GM23338 (cell line): ENCODE measurements at regions not wholly inside any gene's neighbourhood (a gene's known extent, or its start where the extent isn't known, plus 50 kb on each side); places are given as distances from the start of the nearest gene placed in this dataset.

Source experiments
- ATAC-seq: fragments of 200-7000 bp; cut with Tn5 transposase; 3 replicates; pipeline ENCODE4 v1.9.1; 2020
- DNase-seq: peaks from one replicate; pipeline ENCODE4 v3.0.0-alpha.2; 2015; ENCODE audit warnings: low spot score
- H2AFZ ChIP-seq: fragments of 200-600 bp; sonication (generic); 2 replicates; pipeline ENCODE4 v1.8.0; 2016; ENCODE audit warnings: antibody characterized with exemption, mild to moderate bottlenecking, moderate library complexity
- H3F3A ChIP-seq: fragments of 200-600 bp; sonication (generic); replicated peaks from 2 replicates; pipeline ENCODE4 v1.8.0; 2017; ENCODE audit warnings: antibody characterized with exemption, mixed run types, low read depth
- H3K27ac ChIP-seq: fragments of 200-600 bp; sonication (generic); 2 replicates; pipeline ENCODE4 v1.6.1; 2016; ENCODE audit warnings: low read depth
- H3K27me3 ChIP-seq: fragments of 200-600 bp; sonication (generic); 2 replicates; pipeline ENCODE4 v1.8.0; 2016; ENCODE audit warnings: mild to moderate bottlenecking, mixed run types, moderate library complexity; ENCODE audit not compliant: insufficient read depth
- H3K36me3 ChIP-seq: fragments of 200-600 bp; sonication (generic); 2 replicates; pipeline ENCODE4 v1.8.0; 2016; ENCODE audit warnings: mild to moderate bottlenecking; ENCODE audit not compliant: insufficient read depth
- H3K4me1 ChIP-seq: fragments of 200-600 bp; sonication (generic); 2 replicates; pipeline ENCODE4 v1.8.0; 2016; ENCODE audit warnings: mild to moderate bottlenecking, moderate library complexity; ENCODE audit not compliant: insufficient read depth
- H3K4me2 ChIP-seq: fragments of 200-600 bp; sonication (generic); 2 replicates; pipeline ENCODE4 v1.7.1; 2017; ENCODE audit warnings: mixed run types
- H3K4me3 ChIP-seq: fragments of 200-600 bp; sonication (generic); 2 replicates; pipeline ENCODE4 v1.6.1; 2016; ENCODE audit warnings: mixed run types
- H3K79me2 ChIP-seq: fragments of 200-600 bp; sonication (generic); replicated peaks from 2 replicates; pipeline ENCODE4 v1.8.0; 2017; ENCODE audit warnings: mild to moderate bottlenecking; ENCODE audit not compliant: insufficient read depth
- H3K9me2 ChIP-seq: fragments of 200-600 bp; sonication (generic); 2 replicates; pipeline ENCODE4 v1.8.0; 2017; ENCODE audit not compliant: insufficient read depth
- H4K20me1 ChIP-seq: fragments of 200-600 bp; sonication (generic); replicated peaks from 2 replicates; pipeline ENCODE4 v1.8.0; 2017; ENCODE audit warnings: mild to moderate bottlenecking; ENCODE audit not compliant: insufficient read depth
- H3K27ac Mint-ChIP-seq: 2 replicates; pipeline ENCODE4 v1.8.0; 2020; ENCODE audit warnings: inconsistent platforms, mild to moderate bottlenecking, moderate library complexity, mixed read lengths
- H3K27me3 Mint-ChIP-seq: 3 replicates; pipeline ENCODE4 v1.8.0; 2022; ENCODE audit warnings: low read depth, mild to moderate bottlenecking, moderate library complexity, mixed read lengths, inconsistent platforms; ENCODE audit not compliant: insufficient read depth, poor library complexity
- H3K36me3 Mint-ChIP-seq: 3 replicates; pipeline ENCODE4 v1.8.0; 2021; ENCODE audit warnings: low read depth, mild to moderate bottlenecking, inconsistent platforms, moderate library complexity, mixed read lengths
- H3K4me1 Mint-ChIP-seq: 3 replicates; pipeline ENCODE4 v1.8.0; 2020; ENCODE audit warnings: mild to moderate bottlenecking, inconsistent platforms, mixed read lengths
- H3K4me3 Mint-ChIP-seq: 3 replicates; pipeline ENCODE4 v1.8.0; 2021; ENCODE audit warnings: moderate library complexity, mild to moderate bottlenecking, inconsistent platforms, mixed read lengths
- H3K9me3 Mint-ChIP-seq: 3 replicates; pipeline ENCODE4 v1.8.0; 2020; ENCODE audit warnings: moderate library complexity, mild to moderate bottlenecking, inconsistent platforms, mixed read lengths
- CREB1 ChIP-seq: fragments of 250-450 bp; sonication (Bioruptor Pico); IDR thresholded peaks from 2 replicates; pipeline ENCODE4 v1.5.0; 2020; ENCODE audit warnings: low read depth, mild to moderate bottlenecking, moderate library complexity
- EZH2phosphoT487 ChIP-seq: fragments of 200-600 bp; sonication (generic); IDR thresholded peaks from one replicate; pipeline ENCODE4 v1.8.1; 2018; ENCODE audit warnings: antibody characterized with exemption; ENCODE audit not compliant: unreplicated experiment
- JUNB ChIP-seq: IDR thresholded peaks from one replicate; pipeline ENCODE4 v1.6.1; 2016; ENCODE audit warnings: antibody characterized with exemption; ENCODE audit not compliant: unreplicated experiment
- NANOG ChIP-seq: IDR thresholded peaks from 2 replicates; pipeline ENCODE4 v1.6.1; 2016; ENCODE audit warnings: antibody characterized with exemption, borderline replicate concordance
- POLR2AphosphoS5 ChIP-seq: IDR thresholded peaks from 2 replicates; pipeline ENCODE4 v1.6.1; 2016; ENCODE audit warnings: antibody characterized with exemption, low read depth
- STAT1 ChIP-seq: IDR thresholded peaks from one replicate; pipeline ENCODE4 v1.6.1; 2016; ENCODE audit warnings: antibody characterized with exemption; ENCODE audit not compliant: unreplicated experiment
- ZNF331 ChIP-seq: fragments of 250-450 bp; sonication (Bioruptor Pico); IDR thresholded peaks from 2 replicates; pipeline ENCODE4 v1.5.0; 2020; ENCODE audit warnings: low read depth, mild to moderate bottlenecking, moderate library complexity
- TF ChIP-seq, protein P1 (sequence below): IDR thresholded peaks from one replicate; pipeline ENCODE4 v1.6.1; 2018; ENCODE audit warnings: antibody characterized with exemption; ENCODE audit not compliant: unreplicated experiment
- TF ChIP-seq, protein P2 (sequence below): IDR thresholded peaks from 2 replicates; pipeline ENCODE4 v1.6.1; 2016; ENCODE audit warnings: antibody characterized with exemption
- TF ChIP-seq, protein P3 (sequence below): fragments of 250-450 bp; sonication (Bioruptor Pico); IDR thresholded peaks from 2 replicates; pipeline ENCODE4 v1.5.0; 2020; ENCODE audit warnings: mild to moderate bottlenecking, moderate library complexity

DNA sequence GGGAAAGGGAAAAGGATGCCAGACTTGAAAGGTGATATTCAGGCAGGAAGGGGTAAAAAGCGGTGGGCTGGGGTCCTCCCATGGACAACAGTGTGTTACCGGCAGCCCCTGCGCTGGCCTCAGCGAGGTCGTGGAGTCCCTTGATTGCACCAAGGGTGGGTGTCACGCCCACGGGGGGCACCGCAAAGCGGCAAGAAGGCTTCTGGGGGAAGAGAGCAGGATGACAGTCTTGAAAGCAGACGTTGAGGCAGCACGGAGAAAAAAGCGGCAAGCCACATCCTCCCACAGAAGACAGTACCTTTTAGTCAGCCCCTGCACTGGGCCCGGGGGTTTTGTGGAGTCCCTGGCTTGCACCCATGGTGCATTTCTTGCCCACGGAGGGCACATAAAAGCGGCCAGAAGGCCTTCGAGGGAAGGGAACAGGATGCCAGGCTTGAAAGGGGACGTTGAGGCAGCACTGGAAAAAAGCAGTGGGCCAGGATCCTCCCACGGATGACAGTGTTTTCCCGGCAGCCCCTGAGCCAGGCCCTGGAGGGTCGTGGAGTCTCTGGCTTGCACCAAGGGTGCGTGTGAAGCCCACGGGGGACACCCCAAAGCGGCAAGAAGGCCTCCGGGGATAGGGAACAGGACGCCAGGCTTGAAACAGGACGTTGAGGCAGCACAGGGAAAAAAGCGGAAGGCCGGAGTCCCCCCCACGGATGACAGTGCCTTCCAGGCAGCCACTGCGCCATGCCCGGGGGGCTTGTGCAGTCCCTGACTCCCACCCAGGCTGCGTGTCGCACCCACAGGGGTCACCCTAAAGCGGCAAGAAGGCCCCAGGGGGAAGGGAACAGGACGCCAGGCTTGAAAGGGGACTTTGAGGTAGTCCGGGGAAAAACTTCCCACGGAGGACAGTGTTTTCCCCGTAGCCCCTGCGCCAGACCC, 162.2 kb upstream of the ALG10B start:
- H3K9me3 Mint-ChIP-seq = peaks cover 98% of the 10 kb centered on the region
- Histone ChIP-seq H3K4me1 (no peaks in the 10 kb centered on the region), H3K36me3 (no peaks in the 10 kb centered on the region), H3K27ac (no peak overlapping the region), H3K9me2 (no peaks in the 10 kb centered on the region), H3K4me3 (no peak overlapping the region), H4K20me1 (no peaks in the 10 kb centered on the region), H3F3A (no peaks in the 10 kb centered on the region), H2AFZ (no peak overlapping the region), H3K4me2 (no peak overlapping the region), H3K79me2 (no peaks in the 10 kb centered on the region), H3K27me3 (no peaks in the 10 kb centered on the region)
- H3K4me3 Mint-ChIP-seq = no peak overlapping the region
- peaks cover 7% of the 10 kb centered on the region for H3K27me3 Mint-ChIP-seq
- no peak for TF ChIP-seq NANOG
- no peak for TF ChIP-seq POLR2AphosphoS5
- TF ChIP-seq, protein P1, sequence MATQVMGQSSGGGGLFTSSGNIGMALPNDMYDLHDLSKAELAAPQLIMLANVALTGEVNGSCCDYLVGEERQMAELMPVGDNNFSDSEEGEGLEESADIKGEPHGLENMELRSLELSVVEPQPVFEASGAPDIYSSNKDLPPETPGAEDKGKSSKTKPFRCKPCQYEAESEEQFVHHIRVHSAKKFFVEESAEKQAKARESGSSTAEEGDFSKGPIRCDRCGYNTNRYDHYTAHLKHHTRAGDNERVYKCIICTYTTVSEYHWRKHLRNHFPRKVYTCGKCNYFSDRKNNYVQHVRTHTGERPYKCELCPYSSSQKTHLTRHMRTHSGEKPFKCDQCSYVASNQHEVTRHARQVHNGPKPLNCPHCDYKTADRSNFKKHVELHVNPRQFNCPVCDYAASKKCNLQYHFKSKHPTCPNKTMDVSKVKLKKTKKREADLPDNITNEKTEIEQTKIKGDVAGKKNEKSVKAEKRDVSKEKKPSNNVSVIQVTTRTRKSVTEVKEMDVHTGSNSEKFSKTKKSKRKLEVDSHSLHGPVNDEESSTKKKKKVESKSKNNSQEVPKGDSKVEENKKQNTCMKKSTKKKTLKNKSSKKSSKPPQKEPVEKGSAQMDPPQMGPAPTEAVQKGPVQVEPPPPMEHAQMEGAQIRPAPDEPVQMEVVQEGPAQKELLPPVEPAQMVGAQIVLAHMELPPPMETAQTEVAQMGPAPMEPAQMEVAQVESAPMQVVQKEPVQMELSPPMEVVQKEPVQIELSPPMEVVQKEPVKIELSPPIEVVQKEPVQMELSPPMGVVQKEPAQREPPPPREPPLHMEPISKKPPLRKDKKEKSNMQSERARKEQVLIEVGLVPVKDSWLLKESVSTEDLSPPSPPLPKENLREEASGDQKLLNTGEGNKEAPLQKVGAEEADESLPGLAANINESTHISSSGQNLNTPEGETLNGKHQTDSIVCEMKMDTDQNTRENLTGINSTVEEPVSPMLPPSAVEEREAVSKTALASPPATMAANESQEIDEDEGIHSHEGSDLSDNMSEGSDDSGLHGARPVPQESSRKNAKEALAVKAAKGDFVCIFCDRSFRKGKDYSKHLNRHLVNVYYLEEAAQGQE = no peak
- TF ChIP-seq, protein P2, sequence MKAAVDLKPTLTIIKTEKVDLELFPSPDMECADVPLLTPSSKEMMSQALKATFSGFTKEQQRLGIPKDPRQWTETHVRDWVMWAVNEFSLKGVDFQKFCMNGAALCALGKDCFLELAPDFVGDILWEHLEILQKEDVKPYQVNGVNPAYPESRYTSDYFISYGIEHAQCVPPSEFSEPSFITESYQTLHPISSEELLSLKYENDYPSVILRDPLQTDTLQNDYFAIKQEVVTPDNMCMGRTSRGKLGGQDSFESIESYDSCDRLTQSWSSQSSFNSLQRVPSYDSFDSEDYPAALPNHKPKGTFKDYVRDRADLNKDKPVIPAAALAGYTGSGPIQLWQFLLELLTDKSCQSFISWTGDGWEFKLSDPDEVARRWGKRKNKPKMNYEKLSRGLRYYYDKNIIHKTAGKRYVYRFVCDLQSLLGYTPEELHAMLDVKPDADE = no peak
- no peak for TF ChIP-seq ZNF331
- no peak for TF ChIP-seq STAT1
- TF ChIP-seq JUNB = no peak
- H3K36me3 Mint-ChIP-seq = peaks cover 38% of the 10 kb centered on the region
- H3K4me1 Mint-ChIP-seq = no peaks in the 10 kb centered on the region
- no peak overlapping the region for H3K27ac Mint-ChIP-seq
- ATAC-seq (no peak), DNase-seq (no peak)

DNA sequence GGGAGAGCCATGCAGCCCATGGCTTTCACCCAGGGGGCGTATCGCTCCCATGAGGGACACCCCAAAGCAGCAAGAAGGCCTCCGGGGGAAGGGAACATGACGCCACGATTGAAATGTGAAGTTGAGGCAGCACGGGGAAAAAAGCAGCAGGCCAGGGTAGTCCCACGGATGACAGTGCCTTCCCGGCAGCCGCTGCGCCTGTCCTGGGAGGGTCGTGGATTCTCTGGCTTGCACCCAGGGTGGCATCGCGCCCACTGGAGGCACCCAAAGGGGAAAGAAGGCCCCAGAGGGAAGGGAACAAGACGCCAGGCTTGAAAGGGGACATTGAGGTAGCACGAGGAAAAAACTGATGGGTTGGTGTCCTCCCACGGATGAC, 161.6 kb upstream of the ALG10B start:
- Histone ChIP-seq H3K79me2 (no peaks in the 10 kb centered on the region), H3F3A (no peaks in the 10 kb centered on the region), H4K20me1 (no peaks in the 10 kb centered on the region), H3K36me3 (no peaks in the 10 kb centered on the region), H3K4me2 (no peak overlapping the region), H3K9me2 (no peaks in the 10 kb centered on the region), H2AFZ (no peak overlapping the region), H3K27ac (no peak overlapping the region), H3K4me1 (no peaks in the 10 kb centered on the region), H3K4me3 (no peak overlapping the region), H3K27me3 (no peaks in the 10 kb centered on the region)
- Mint-ChIP-seq H3K4me3 (no peak overlapping the region), H3K36me3 (peaks cover 38% of the 10 kb centered on the region), H3K9me3 (peaks cover 98% of the 10 kb centered on the region), H3K27ac (no peak overlapping the region), H3K4me1 (no peaks in the 10 kb centered on the region), H3K27me3 (peaks cover 7% of the 10 kb centered on the region)
- no peak for ATAC-seq
- DNase-seq = no peak
- TF ChIP-seq, protein P2 = no peak
- no peak for TF ChIP-seq EZH2phosphoT487
- TF ChIP-seq, protein P3, sequence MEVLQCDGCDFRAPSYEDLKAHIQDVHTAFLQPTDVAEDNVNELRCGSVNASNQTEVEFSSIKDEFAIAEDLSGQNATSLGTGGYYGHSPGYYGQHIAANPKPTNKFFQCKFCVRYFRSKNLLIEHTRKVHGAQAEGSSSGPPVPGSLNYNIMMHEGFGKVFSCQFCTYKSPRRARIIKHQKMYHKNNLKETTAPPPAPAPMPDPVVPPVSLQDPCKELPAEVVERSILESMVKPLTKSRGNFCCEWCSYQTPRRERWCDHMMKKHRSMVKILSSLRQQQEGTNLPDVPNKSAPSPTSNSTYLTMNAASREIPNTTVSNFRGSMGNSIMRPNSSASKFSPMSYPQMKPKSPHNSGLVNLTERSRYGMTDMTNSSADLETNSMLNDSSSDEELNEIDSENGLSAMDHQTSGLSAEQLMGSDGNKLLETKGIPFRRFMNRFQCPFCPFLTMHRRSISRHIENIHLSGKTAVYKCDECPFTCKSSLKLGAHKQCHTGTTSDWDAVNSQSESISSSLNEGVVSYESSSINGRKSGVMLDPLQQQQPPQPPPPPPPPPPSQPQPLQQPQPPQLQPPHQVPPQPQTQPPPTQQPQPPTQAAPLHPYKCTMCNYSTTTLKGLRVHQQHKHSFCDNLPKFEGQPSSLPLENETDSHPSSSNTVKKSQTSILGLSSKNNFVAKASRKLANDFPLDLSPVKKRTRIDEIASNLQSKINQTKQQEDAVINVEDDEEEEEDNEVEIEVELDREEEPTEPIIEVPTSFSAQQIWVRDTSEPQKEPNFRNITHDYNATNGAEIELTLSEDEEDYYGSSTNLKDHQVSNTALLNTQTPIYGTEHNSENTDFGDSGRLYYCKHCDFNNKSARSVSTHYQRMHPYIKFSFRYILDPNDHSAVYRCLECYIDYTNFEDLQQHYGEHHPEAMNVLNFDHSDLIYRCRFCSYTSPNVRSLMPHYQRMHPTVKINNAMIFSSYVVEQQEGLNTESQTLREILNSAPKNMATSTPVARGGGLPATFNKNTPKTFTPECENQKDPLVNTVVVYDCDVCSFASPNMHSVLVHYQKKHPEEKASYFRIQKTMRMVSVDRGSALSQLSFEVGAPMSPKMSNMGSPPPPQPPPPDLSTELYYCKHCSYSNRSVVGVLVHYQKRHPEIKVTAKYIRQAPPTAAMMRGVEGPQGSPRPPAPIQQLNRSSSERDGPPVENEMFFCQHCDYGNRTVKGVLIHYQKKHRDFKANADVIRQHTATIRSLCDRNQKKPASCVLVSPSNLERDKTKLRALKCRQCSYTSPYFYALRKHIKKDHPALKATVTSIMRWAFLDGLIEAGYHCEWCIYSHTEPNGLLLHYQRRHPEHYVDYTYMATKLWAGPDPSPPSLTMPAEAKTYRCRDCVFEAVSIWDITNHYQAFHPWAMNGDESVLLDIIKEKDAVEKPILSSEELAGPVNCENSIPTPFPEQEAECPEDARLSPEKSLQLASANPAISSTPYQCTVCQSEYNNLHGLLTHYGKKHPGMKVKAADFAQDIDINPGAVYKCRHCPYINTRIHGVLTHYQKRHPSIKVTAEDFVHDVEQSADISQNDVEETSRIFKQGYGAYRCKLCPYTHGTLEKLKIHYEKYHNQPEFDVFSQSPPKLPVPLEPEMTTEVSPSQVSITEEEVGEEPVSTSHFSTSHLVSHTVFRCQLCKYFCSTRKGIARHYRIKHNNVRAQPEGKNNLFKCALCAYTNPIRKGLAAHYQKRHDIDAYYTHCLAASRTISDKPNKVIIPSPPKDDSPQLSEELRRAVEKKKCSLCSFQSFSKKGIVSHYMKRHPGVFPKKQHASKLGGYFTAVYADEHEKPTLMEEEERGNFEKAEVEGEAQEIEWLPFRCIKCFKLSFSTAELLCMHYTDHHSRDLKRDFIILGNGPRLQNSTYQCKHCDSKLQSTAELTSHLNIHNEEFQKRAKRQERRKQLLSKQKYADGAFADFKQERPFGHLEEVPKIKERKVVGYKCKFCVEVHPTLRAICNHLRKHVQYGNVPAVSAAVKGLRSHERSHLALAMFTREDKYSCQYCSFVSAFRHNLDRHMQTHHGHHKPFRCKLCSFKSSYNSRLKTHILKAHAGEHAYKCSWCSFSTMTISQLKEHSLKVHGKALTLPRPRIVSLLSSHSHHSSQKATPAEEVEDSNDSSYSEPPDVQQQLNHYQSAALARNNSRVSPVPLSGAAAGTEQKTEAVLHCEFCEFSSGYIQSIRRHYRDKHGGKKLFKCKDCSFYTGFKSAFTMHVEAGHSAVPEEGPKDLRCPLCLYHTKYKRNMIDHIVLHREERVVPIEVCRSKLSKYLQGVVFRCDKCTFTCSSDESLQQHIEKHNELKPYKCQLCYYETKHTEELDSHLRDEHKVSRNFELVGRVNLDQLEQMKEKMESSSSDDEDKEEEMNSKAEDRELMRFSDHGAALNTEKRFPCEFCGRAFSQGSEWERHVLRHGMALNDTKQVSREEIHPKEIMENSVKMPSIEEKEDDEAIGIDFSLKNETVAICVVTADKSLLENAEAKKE (CRISPR knock-in tag) = no peak
- TF ChIP-seq CREB1 (CRISPR knock-in tag) = no peak
